B cell (primary cell): ENCODE measurements at regions not wholly inside any gene's neighbourhood (a gene's known extent, or its start where the extent isn't known, plus 50 kb on each side); places are given as distances from the start of the nearest gene placed in this dataset.

Experiments used
- CTCF ChIP-seq: fragments of 200-600 bp; IDR thresholded peaks from one replicate; pipeline ENCODE4 v1.8.0; 2022; ENCODE audit warnings: antibody characterized with exemption, mild to moderate bottlenecking
- EZH2 ChIP-seq: IDR thresholded peaks from 2 replicates; pipeline ENCODE4 v1.6.1; 2012; ENCODE audit warnings: borderline replicate concordance, low read depth, mild to moderate bottlenecking, moderate library complexity, low read length; ENCODE audit not compliant: insufficient read depth, poor library complexity, severe bottlenecking

GRCh38 chr18:77736842-77737241, 487.2 kb downstream of the GALR1 start:
- TF ChIP-seq CTCF (no peak), EZH2 (no peak)
